ENCODE measurements at regions not wholly inside any gene's neighbourhood (a gene's known extent, or its start where the extent isn't known, plus 50 kb on each side); places are given as distances from the start of the nearest gene placed in this dataset.

DNA sequence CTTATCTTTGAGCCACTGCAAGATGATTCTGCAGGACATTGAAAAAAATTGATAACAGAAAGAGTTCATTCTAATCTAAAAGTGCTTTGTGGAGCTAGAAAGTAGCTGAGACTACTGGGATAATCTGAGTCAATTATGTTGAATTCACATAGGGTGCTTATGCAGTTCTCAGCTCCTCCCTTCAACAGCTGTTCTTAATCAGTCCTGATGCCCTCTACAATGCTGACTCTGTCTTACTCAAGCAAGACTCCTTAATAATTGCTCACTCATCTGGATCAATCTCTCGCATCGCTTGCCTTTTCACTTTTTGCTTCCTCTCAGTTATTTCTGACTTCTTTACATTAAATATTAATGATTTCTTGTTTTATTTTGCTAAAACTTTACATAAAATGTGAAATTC is 182.1 kb downstream of the PCDH17 start:
- TF ChIP-seq, protein P1, sequence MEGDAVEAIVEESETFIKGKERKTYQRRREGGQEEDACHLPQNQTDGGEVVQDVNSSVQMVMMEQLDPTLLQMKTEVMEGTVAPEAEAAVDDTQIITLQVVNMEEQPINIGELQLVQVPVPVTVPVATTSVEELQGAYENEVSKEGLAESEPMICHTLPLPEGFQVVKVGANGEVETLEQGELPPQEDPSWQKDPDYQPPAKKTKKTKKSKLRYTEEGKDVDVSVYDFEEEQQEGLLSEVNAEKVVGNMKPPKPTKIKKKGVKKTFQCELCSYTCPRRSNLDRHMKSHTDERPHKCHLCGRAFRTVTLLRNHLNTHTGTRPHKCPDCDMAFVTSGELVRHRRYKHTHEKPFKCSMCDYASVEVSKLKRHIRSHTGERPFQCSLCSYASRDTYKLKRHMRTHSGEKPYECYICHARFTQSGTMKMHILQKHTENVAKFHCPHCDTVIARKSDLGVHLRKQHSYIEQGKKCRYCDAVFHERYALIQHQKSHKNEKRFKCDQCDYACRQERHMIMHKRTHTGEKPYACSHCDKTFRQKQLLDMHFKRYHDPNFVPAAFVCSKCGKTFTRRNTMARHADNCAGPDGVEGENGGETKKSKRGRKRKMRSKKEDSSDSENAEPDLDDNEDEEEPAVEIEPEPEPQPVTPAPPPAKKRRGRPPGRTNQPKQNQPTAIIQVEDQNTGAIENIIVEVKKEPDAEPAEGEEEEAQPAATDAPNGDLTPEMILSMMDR (IDR thresholded peaks at IDR 0.05; ENCODE audit: low read depth, low read length, poor library complexity, severe bottlenecking), result no peak
- no peak for TF ChIP-seq EZH2phosphoT487 (IDR thresholded peaks at IDR 0.05; ENCODE audit: borderline replicate concordance, low read length)
- Histone ChIP-seq H4K20me1 (ENCODE audit: control insufficient read depth, insufficient read depth, low read depth, low read length) (no peaks in the 10 kb centered on the region), H3K79me2 (ENCODE audit: control insufficient read depth, low read length) (no peaks in the 10 kb centered on the region), H3K4me2 (ENCODE audit: low read length) (no peak overlapping the region), H3K27ac (ENCODE audit: low read depth, low read length) (no peak overlapping the region), H3K27me3 (ENCODE audit: control insufficient read depth, low read length) (no peaks in the 10 kb centered on the region), H3F3A (ENCODE audit: control insufficient read depth, insufficient read depth) (no peaks in the 10 kb centered on the region), H3K4me3 (ENCODE audit: low read length) (no peak overlapping the region), H3K4me1 (ENCODE audit: control insufficient read depth, low read length) (no peaks in the 10 kb centered on the region), H3K36me3 (ENCODE audit: control insufficient read depth, low read length) (no peaks in the 10 kb centered on the region), H3K9me3 (ENCODE audit: control insufficient read depth, insufficient read depth, low read length) (no peaks in the 10 kb centered on the region), H3K9me2 (replicated peaks; ENCODE audit: control insufficient read depth, low read length) (no peaks in the 10 kb centered on the region)

DNA sequence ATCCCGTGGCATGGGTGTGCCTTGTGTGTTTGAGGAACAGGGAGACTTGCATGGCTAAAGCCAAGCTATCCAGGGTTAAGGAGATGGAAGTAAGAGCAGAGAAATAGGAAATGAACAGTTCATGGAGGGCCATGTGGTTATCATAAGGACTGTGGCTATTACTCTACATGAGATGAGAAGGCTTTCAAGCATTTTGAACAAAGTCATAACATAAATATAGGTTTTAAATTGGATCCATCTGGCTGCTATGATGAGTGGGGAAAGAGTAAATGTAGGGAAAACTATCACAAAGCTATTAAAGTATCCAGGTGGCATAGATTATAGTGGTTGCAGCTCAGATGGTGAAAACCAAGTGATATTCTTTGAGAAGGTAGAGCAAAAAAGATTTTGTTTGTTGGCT is 184.1 kb downstream of the PCDH17 start:
- Histone ChIP-seq H4K20me1 (ENCODE audit: control insufficient read depth, insufficient read depth, low read depth, low read length) (no peaks in the 10 kb centered on the region), H3K79me2 (ENCODE audit: control insufficient read depth, low read length) (no peaks in the 10 kb centered on the region), H3K9me3 (ENCODE audit: control insufficient read depth, insufficient read depth, low read length) (no peaks in the 10 kb centered on the region), H3K36me3 (ENCODE audit: control insufficient read depth, low read length) (no peaks in the 10 kb centered on the region), H3K27me3 (ENCODE audit: control insufficient read depth, low read length) (no peaks in the 10 kb centered on the region), H3K9me2 (replicated peaks; ENCODE audit: control insufficient read depth, low read length) (no peaks in the 10 kb centered on the region), H3F3A (ENCODE audit: control insufficient read depth, insufficient read depth) (no peaks in the 10 kb centered on the region), H3K4me3 (ENCODE audit: low read length) (no peak overlapping the region), H3K4me1 (ENCODE audit: control insufficient read depth, low read length) (no peaks in the 10 kb centered on the region), H3K27ac (ENCODE audit: low read depth, low read length) (no peak overlapping the region), H3K4me2 (ENCODE audit: low read length) (no peak overlapping the region)
- TF ChIP-seq, protein P1 (IDR thresholded peaks at IDR 0.05; ENCODE audit: low read depth, low read length, poor library complexity, severe bottlenecking), result no peak

DNA sequence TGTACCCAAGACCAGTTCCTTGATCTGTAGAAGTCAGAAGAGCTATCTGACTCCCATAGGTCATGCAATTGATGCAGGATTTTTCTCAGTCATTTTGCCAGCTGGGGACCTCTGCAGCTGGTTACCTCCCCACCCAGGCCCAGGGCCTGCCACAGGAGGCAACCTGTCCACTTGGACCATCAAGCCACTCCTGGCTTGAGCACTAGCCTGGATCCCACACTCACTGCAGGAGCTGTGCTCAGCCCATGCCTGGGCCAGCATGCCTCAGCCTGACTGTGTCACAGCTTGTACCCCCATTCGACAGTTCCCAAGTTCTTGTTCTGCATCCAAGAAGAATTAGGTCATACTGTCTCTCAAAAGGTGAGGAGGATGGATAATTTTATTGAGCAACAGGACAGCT is 189.4 kb downstream of the PCDH17 start:
- Histone ChIP-seq H3K4me2 (ENCODE audit: low read length) (no peak overlapping the region), H3F3A (ENCODE audit: control insufficient read depth, insufficient read depth) (no peaks in the 10 kb centered on the region), H3K36me3 (ENCODE audit: control insufficient read depth, low read length) (no peaks in the 10 kb centered on the region), H3K27me3 (ENCODE audit: control insufficient read depth, low read length) (no peaks in the 10 kb centered on the region), H3K27ac (ENCODE audit: low read depth, low read length) (no peak overlapping the region), H3K9me3 (ENCODE audit: control insufficient read depth, insufficient read depth, low read length) (peaks cover 9% of the 10 kb centered on the region; the same call in 1 of the 2 replicates), H3K4me1 (ENCODE audit: control insufficient read depth, low read length) (no peaks in the 10 kb centered on the region), H3K9me2 (replicated peaks; ENCODE audit: control insufficient read depth, low read length) (no peaks in the 10 kb centered on the region), H3K4me3 (ENCODE audit: low read length) (no peak overlapping the region), H4K20me1 (ENCODE audit: control insufficient read depth, insufficient read depth, low read depth, low read length) (no peaks in the 10 kb centered on the region), H3K79me2 (ENCODE audit: control insufficient read depth, low read length) (no peaks in the 10 kb centered on the region)
- TF ChIP-seq EZH2phosphoT487 (IDR thresholded peaks at IDR 0.05; ENCODE audit: borderline replicate concordance, low read length), result no peak
- TF ChIP-seq, protein P1 (IDR thresholded peaks at IDR 0.05; ENCODE audit: low read depth, low read length, poor library complexity, severe bottlenecking), result no peak

DNA sequence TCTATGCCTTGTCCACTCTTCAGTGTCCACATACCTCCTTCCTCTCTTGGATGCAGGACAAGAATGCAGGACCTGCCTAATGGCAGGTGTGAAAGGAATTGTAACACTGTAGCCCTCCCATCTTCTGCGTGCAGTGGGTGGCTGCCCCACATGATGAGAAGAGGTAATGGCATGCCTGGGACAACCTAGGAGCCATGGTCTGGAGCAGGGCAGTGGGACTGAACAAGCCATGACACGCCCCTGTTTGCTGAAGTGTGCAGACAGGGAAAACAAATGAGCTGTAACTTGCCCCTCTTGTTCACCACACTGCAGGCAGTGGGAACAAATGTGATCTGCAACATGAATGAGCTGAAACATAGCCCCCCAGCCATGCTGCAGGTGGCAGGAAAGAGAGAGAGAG is 192.2 kb downstream of the PCDH17 start:
- Histone ChIP-seq H3K79me2 (ENCODE audit: control insufficient read depth, low read length) (no peaks in the 10 kb centered on the region), H3K9me3 (ENCODE audit: control insufficient read depth, insufficient read depth, low read length) (peaks cover 9% of the 10 kb centered on the region; the same call in 1 of the 2 replicates), H3K9me2 (replicated peaks; ENCODE audit: control insufficient read depth, low read length) (no peaks in the 10 kb centered on the region), H3K27ac (ENCODE audit: low read depth, low read length) (no peak overlapping the region), H3K4me3 (ENCODE audit: low read length) (no peak overlapping the region), H4K20me1 (ENCODE audit: control insufficient read depth, insufficient read depth, low read depth, low read length) (no peaks in the 10 kb centered on the region), H3K36me3 (ENCODE audit: control insufficient read depth, low read length) (no peaks in the 10 kb centered on the region), H3K4me1 (ENCODE audit: control insufficient read depth, low read length) (no peaks in the 10 kb centered on the region), H3F3A (ENCODE audit: control insufficient read depth, insufficient read depth) (no peaks in the 10 kb centered on the region), H3K4me2 (ENCODE audit: low read length) (no peak overlapping the region), H3K27me3 (ENCODE audit: control insufficient read depth, low read length) (no peaks in the 10 kb centered on the region)
- TF ChIP-seq, protein P1 (IDR thresholded peaks at IDR 0.05; ENCODE audit: low read depth, low read length, poor library complexity, severe bottlenecking), result no peak
- TF ChIP-seq EZH2phosphoT487 (IDR thresholded peaks at IDR 0.05; ENCODE audit: borderline replicate concordance, low read length), result no peak

All from DOHH2 (cell line).